Endodermal cell (in vitro differentiated cells): ENCODE measurements at regions not wholly inside any gene's neighbourhood (a gene's known extent, or its start where the extent isn't known, plus 50 kb on each side); places are given as distances from the start of the nearest gene placed in this dataset.

ENCODE experiments used
- DNase-seq: peaks from one replicate; pipeline ENCODE4 v3.0.0-alpha.2; 2017
- H3K27ac ChIP-seq: 2 replicates; pipeline ENCODE4 v1.5.1; 2013; ENCODE audit warnings: mild to moderate bottlenecking, low read depth, low read length, moderate library complexity
- H3K27me3 ChIP-seq: 2 replicates; pipeline ENCODE4 v1.6.1; 2013; ENCODE audit warnings: mild to moderate bottlenecking, low read length, moderate library complexity; ENCODE audit not compliant: insufficient read depth, control insufficient read depth, poor library complexity, severe bottlenecking
- H3K36me3 ChIP-seq: 2 replicates; pipeline ENCODE4 v1.7.0; 2013; ENCODE audit warnings: mild to moderate bottlenecking, low read length, moderate library complexity; ENCODE audit not compliant: control insufficient read depth, insufficient read depth
- H3K4me1 ChIP-seq: one replicate; pipeline ENCODE4 v1.7.0; 2013; ENCODE audit warnings: low read length; ENCODE audit not compliant: control insufficient read depth, insufficient read depth
- H3K4me3 ChIP-seq: 2 replicates; pipeline ENCODE4 v1.5.1; 2013; ENCODE audit warnings: mild to moderate bottlenecking, low read length, moderate library complexity
- H3K9ac ChIP-seq: 2 replicates; pipeline ENCODE4 v1.6.1; 2013; ENCODE audit warnings: mild to moderate bottlenecking, low read length, moderate library complexity; ENCODE audit not compliant: poor library complexity, severe bottlenecking; ENCODE audit errors: extremely low read depth
- H3K9me3 ChIP-seq: 2 replicates; pipeline ENCODE4 v1.6.1; 2013; ENCODE audit warnings: mild to moderate bottlenecking, low read length, moderate library complexity; ENCODE audit not compliant: control insufficient read depth
- H3K27ac Mint-ChIP-seq: 2 replicates; pipeline ENCODE4 v1.8.0; 2020; ENCODE audit warnings: mixed read lengths
- H3K27me3 Mint-ChIP-seq: 2 replicates; pipeline ENCODE4 v1.8.0; 2021; ENCODE audit warnings: mild to moderate bottlenecking, mixed read lengths; ENCODE audit not compliant: insufficient read depth
- H3K36me3 Mint-ChIP-seq: 2 replicates; pipeline ENCODE4 v1.8.0; 2020; ENCODE audit warnings: low read depth, mixed read lengths
- H3K4me1 Mint-ChIP-seq: 2 replicates; pipeline ENCODE4 v1.8.0; 2020; ENCODE audit warnings: mixed read lengths
- H3K4me3 Mint-ChIP-seq: 2 replicates; pipeline ENCODE4 v1.8.0; 2020; ENCODE audit warnings: mild to moderate bottlenecking, moderate library complexity, mixed read lengths
- H3K9me3 Mint-ChIP-seq: 2 replicates; pipeline ENCODE4 v1.8.0; 2020; ENCODE audit warnings: mild to moderate bottlenecking, mixed read lengths
- CTCF ChIP-seq: fragments of 200-600 bp; sonication (generic); conservative IDR thresholded peaks from 2 replicates; pipeline ENCODE4 v1.5.0; 2021; ENCODE audit warnings: antibody characterized with exemption, mild to moderate bottlenecking
- WGBS, 2 experiments: methylation state at CpG; one replicate each; pipeline versions ENCODE4 v1.1.5 to v1.1.7; 2013; ENCODE audit warnings: missing lambda C conversion rate in 2 of 2, mixed read lengths in 1 of 2; ENCODE audit not compliant: insufficient coverage in 1 of 2, insufficient read length in 1 of 2; 5-methylcytosine and 5-hydroxymethylcytosine counted together

- H3K9ac ChIP-seq = no peak overlapping the region
- H3K27ac ChIP-seq = no peak overlapping the region
- 13% methylated on average over 1 of the region's 1 CpG; no CpG with 5 or more reads in 1 of the 2 experiments for WGBS, 2 experiments
Measured at GRCh38 chr6:26175033-26175427, 87.8 kb downstream of the HFE start.

GRCh38 chr6:26175428-26176181, 88.4 kb downstream of the HFE start:
- WGBS, 2 experiments = 11 to 60% methylated on average over 2 to 5 of the region's 5 CpGs
- Histone ChIP-seq H3K27me3 (no peaks in the 10 kb centered on the region), H3K9me3 (no peaks in the 10 kb centered on the region), H3K4me3 (no peak overlapping the region), H3K36me3 (no peaks in the 10 kb centered on the region), H3K27ac (no peak overlapping the region), H3K4me1 (no peaks in the 10 kb centered on the region), H3K9ac (no peak overlapping the region)
- peak; percentile 87 for TF ChIP-seq CTCF
- Mint-ChIP-seq H3K4me1 (peaks cover 2% of the 10 kb centered on the region), H3K9me3 (no peaks in the 10 kb centered on the region), H3K27me3 (no peaks in the 10 kb centered on the region), H3K27ac (no peak overlapping the region), H3K36me3 (no peaks in the 10 kb centered on the region), H3K4me3 (no peak overlapping the region)
- peak; percentile 80 for DNase-seq

More at GRCh38 chr6:26175033-26175427, 87.8 kb downstream of the HFE start:
- Mint-ChIP-seq H3K4me1 (peaks cover 2% of the 10 kb centered on the region), H3K4me3 (no peak overlapping the region), H3K36me3 (no peaks in the 10 kb centered on the region), H3K9me3 (no peaks in the 10 kb centered on the region), H3K27me3 (no peaks in the 10 kb centered on the region), H3K27ac (no peak overlapping the region)
- Histone ChIP-seq H3K36me3 (no peaks in the 10 kb centered on the region), H3K4me1 (no peaks in the 10 kb centered on the region), H3K9me3 (no peaks in the 10 kb centered on the region), H3K27me3 (no peaks in the 10 kb centered on the region), H3K4me3 (no peak overlapping the region)
- TF ChIP-seq CTCF = no peak
- no peak for DNase-seq

GRCh38 chr6:26179675-26180074, 92.4 kb downstream of the HFE start:
- Histone ChIP-seq H3K9me3 (no peaks in the 10 kb centered on the region), H3K27me3 (no peaks in the 10 kb centered on the region), H3K4me1 (no peaks in the 10 kb centered on the region), H3K27ac (no peak overlapping the region), H3K9ac (no peak overlapping the region), H3K36me3 (no peaks in the 10 kb centered on the region), H3K4me3 (no peak overlapping the region)
- Mint-ChIP-seq H3K36me3 (no peaks in the 10 kb centered on the region), H3K4me1 (peaks cover 14% of the 10 kb centered on the region), H3K27me3 (no peaks in the 10 kb centered on the region), H3K9me3 (no peaks in the 10 kb centered on the region), H3K4me3 (no peak overlapping the region), H3K27ac (no peak overlapping the region)
- TF ChIP-seq CTCF = no peak
- no peak for DNase-seq
- 83 to 88% methylated on average over 1 of the region's 1 CpG for WGBS, 2 experiments
